ENCODE measurements at regions not wholly inside any gene's neighbourhood (a gene's known extent, or its start where the extent isn't known, plus 50 kb on each side); places are given as distances from the start of the nearest gene placed in this dataset.
"Not testable (repeated sequence)": the region's sequence is repeated elsewhere in the genome, so short reads cannot be mapped to it uniquely, and the experiment has no call there.

- Histone ChIP-seq H3K9me2 (ENCODE audit: insufficient read depth) (no peaks in the 10 kb centered on the region), H3K4me1 (ENCODE audit: insufficient read depth) (peaks cover 17% of the 10 kb centered on the region), H3K27me3 (ENCODE audit: insufficient read depth) (no peaks in the 10 kb centered on the region), H3K27ac (ENCODE audit: low read depth) (no peak overlapping the region), H3K4me2 (no peak overlapping the region), H3K79me2 (replicated peaks; ENCODE audit: insufficient read depth) (no peaks in the 10 kb centered on the region), H3F3A (replicated peaks; ENCODE audit: low read depth) (no peaks in the 10 kb centered on the region), H4K20me1 (replicated peaks; ENCODE audit: insufficient read depth) (no peaks in the 10 kb centered on the region), H2AFZ (no peak overlapping the region), H3K4me3 (no peak overlapping the region), H3K36me3 (ENCODE audit: insufficient read depth) (no peaks in the 10 kb centered on the region)
- peaks cover 4% of the 10 kb centered on the region; the same call in 1 of the 3 replicates for H3K9me3 Mint-ChIP-seq
- no peak overlapping the region for H3K27ac Mint-ChIP-seq
- no peak overlapping the region for H3K4me3 Mint-ChIP-seq
- H3K27me3 Mint-ChIP-seq (ENCODE audit: insufficient read depth, low read depth, poor library complexity) = no peaks in the 10 kb centered on the region
- no peak for ATAC-seq
- H3K36me3 Mint-ChIP-seq (ENCODE audit: low read depth) = 0 out of 3 replicates have a peak, but pooled peaks cover 2% of the 10 kb centered on the region
- TF ChIP-seq ZNF331 (CRISPR knock-in tag; IDR thresholded peaks at IDR 0.05; ENCODE audit: low read depth) = no peak
- TF ChIP-seq, protein P1, sequence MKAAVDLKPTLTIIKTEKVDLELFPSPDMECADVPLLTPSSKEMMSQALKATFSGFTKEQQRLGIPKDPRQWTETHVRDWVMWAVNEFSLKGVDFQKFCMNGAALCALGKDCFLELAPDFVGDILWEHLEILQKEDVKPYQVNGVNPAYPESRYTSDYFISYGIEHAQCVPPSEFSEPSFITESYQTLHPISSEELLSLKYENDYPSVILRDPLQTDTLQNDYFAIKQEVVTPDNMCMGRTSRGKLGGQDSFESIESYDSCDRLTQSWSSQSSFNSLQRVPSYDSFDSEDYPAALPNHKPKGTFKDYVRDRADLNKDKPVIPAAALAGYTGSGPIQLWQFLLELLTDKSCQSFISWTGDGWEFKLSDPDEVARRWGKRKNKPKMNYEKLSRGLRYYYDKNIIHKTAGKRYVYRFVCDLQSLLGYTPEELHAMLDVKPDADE (IDR thresholded peaks at IDR 0.05) = no peak
- no peak for TF ChIP-seq STAT1 (IDR thresholded peaks at IDR 0.05; ENCODE audit: unreplicated experiment)
- no peak for TF ChIP-seq EZH2phosphoT487 (IDR thresholded peaks at IDR 0.05; ENCODE audit: unreplicated experiment)
- TF ChIP-seq CREB1 (CRISPR knock-in tag; IDR thresholded peaks at IDR 0.05; ENCODE audit: low read depth) = no peak
- no peak for TF ChIP-seq REST (IDR thresholded peaks at IDR 0.05; ENCODE audit: unreplicated experiment)
- no peak for TF ChIP-seq ZNF462 (CRISPR knock-in tag; IDR thresholded peaks at IDR 0.05)
- TF ChIP-seq ZNF114 (CRISPR knock-in tag; IDR thresholded peaks at IDR 0.05) = no peak
- no peak for TF ChIP-seq POLR2AphosphoS5 (IDR thresholded peaks at IDR 0.05; ENCODE audit: low read depth)
- DNase-seq (ENCODE audit: low spot score) = no peak
- peaks cover 5% of the 10 kb centered on the region for H3K4me1 Mint-ChIP-seq
Measured at GRCh38 chr2:138095336-138095735, 131.1 kb downstream of the HNMT start.

GRCh38 chr2:138099288-138099687, 135.0 kb downstream of the HNMT start:
- H3K4me1 Mint-ChIP-seq; H3K27me3 Mint-ChIP-seq (ENCODE audit: insufficient read depth, low read depth, poor library complexity): not testable (repeated sequence)

More at GRCh38 chr2:138099288-138099687, 135.0 kb downstream of the HNMT start:
- H3K4me2 ChIP-seq; H3K9me3 Mint-ChIP-seq; H2AFZ ChIP-seq; H3K79me2 ChIP-seq (replicated peaks; ENCODE audit: insufficient read depth); H3K4me3 Mint-ChIP-seq; H3K27me3 ChIP-seq (ENCODE audit: insufficient read depth); H3K9me2 ChIP-seq (ENCODE audit: insufficient read depth); DNase-seq (ENCODE audit: low spot score); H3K4me3 ChIP-seq; H3K36me3 ChIP-seq (ENCODE audit: insufficient read depth); ATAC-seq; H3K36me3 Mint-ChIP-seq (ENCODE audit: low read depth); H3K27ac ChIP-seq (ENCODE audit: low read depth); H3K4me1 ChIP-seq (ENCODE audit: insufficient read depth); H3F3A ChIP-seq (replicated peaks; ENCODE audit: low read depth); H3K27ac Mint-ChIP-seq; H4K20me1 ChIP-seq (replicated peaks; ENCODE audit: insufficient read depth): not testable (repeated sequence)

Data from GM23338 (cell line).